COR-L47 (cell line): ENCODE measurements at regions not wholly inside any gene's neighbourhood (a gene's known extent, or its start where the extent isn't known, plus 50 kb on each side); places are given as distances from the start of the nearest gene placed in this dataset.
"Not testable (repeated sequence)": the region's sequence is repeated elsewhere in the genome, so short reads cannot be mapped to it uniquely, and the experiment has no call there.

Experiments
- DNase-seq: peaks from one replicate; lab custom pipeline; 2025; lab: John Stamatoyannopoulos, UW

DNA sequence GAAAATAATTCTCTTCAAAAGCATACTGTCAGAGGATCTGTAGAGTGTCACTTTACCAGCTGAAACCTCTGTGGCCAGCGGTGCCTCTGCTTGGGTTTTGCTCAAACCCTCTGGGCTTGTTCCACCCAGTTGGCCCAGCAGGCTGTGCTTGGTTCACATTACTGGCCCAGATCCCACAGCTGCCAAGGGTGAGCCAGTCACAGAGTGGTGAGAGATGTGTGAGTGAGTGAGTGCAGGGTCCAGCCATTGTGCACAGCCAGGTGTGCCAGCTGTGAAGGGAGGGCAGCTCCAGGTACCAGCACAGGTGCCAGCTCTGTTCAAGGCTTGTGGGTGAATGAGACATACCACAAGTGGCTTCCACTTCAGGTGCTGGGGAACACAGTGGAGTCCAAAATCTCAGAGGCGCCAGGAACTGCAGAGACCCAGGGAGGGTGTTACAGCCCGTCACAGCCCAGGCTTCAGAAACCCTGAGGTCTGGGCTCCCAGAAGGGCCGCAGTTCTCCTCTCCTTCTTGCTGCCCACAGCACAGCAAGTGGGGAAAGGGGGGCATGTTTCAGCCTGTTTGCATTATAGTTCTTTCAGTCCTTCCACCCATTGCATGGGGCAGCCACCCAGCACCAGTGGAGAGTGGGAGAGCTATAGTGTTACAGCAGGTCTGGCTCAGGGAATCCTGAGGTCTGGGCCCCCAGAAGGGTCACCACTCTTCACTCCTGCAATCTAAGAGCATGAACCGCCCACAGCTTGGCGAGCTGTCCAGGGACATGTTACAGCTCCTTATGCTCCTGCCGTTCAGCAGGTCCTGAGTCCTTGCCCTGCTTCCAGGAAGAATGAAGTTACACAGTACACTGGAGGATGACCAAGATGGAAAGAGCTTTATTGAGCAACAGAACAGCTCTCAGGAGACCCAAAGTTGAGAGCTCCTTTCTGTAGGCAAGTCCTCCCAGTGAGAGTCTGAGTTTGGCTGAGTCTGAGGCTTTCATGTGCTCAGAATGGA, 931.7 kb upstream of the SORCS1 start:
- DNase-seq = no peak

GRCh38 chr10:108090476-108091215, 926.1 kb upstream of the SORCS1 start:
- no peak for DNase-seq

- no peak for DNase-seq
These were observed 922.0 kb upstream of the SORCS1 start for GRCh38 chr10:108086502-108086901.

GRCh38 chr10:108082596-108082995, 918.1 kb upstream of the SORCS1 start:
- DNase-seq = no peak

DNA sequence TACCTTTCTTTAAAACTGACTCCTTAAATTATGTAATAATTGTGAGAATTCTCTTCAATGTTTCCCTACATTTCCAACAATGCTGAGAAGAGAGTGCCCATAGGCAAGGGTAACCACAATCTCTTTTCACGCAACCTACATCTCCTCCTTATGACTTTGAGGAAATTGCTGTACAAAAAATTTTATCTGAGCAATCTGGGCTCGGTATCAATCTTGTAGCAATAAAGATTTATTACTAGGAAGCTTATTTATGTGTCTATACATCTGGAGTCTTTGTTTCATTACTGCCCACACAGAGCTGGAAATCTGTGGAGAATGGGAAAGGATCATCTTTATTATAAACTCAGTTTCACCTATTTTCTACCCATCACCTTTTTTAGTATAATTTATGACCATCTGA, 913.8 kb upstream of the SORCS1 start:
- no peak for DNase-seq

GRCh38 chr10:108072466-108072865, 908.0 kb upstream of the SORCS1 start:
- DNase-seq = no peak

DNA sequence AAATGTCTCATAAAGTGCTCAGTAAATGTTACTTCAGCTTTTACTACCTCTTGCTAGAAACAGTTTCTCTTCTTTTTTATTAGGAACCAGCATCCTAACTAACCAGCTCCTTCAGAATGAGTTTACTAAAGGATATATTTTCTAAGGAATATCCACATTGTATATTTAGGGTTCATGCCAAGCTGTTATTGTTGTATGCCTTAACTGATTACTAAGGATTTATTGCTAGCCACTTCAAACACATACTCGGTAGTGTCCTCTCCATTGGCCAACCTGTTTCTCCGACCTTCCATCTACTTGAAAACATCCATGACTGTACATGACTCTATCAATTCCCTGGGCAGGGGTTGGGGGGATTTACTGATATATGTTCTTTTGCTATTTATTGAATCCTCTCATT, 906.3 kb upstream of the SORCS1 start:
- DNase-seq = no peak

- DNase-seq = no peak
These were observed 904.6 kb upstream of the SORCS1 start for GRCh38 chr10:108069096-108069495.

GRCh38 chr10:108064746-108065260, 900.3 kb upstream of the SORCS1 start:
- no peak for DNase-seq

- no peak for DNase-seq
These were observed 895.7 kb upstream of the SORCS1 start for GRCh38 chr10:108060246-108060645.

DNA sequence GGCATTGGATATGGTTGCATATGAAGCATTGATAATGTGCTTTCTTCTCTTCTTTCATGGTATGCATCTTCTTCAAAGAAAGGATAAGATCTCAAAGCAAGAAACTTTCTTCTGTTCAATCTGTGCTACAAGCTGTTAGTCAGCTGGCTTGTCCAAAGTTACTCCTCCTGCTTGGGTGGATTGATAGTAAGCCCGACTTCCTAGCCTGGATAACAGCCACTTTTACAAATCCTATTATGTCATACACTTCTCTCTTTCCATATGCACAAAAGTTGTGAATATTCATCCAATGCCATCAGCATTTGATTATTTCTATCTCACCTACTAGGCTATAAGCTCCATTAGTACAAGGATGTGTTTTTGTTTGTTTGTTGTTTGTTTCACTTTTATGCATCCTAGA, 891.0 kb upstream of the SORCS1 start:
- no peak for DNase-seq

DNA sequence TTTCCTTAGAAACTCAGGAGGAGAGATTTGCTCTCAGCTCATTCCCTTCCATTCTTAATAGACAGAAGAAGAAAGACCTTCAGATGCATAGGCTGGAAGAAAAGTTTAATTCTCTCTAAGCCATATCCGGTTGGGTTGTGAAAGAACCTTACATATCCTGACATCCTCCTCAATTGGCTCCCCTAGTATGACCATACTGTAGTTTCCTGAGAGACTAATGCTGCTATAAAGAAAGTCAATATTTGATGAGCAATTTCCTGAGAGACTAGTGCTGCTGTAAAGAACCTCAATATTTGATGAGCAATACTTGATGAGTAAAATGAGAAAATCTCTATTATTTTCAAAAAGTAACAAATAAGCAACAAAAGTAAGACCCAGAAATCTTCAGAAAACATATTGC, 888.5 kb upstream of the SORCS1 start:
- DNase-seq = no peak

GRCh38 chr10:108051218-108051617, 886.7 kb upstream of the SORCS1 start:
- DNase-seq = no peak

- no peak for DNase-seq
These were observed 886.1 kb upstream of the SORCS1 start for GRCh38 chr10:108050626-108051025.

DNA sequence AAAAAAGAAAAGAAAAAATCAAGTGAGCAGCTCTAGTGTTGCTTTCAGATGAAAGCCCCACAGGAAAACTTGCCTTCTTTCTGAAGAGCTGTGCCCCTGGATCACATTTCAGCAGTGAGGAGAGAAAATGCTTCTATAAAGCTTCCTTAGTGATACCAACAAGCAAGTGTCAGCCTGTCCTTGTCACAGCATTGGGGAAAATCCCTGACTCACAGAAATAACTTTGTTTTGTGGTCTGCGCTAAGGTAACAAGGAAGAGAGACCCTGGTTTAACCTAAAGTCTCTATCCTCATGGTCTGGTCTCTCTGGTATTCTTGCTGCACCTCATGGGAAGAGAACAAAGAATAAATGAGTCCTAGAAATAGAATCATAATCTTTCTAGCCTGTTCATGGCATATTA, 885.2 kb upstream of the SORCS1 start:
- no peak for DNase-seq

- DNase-seq = no peak
These were observed 884.4 kb upstream of the SORCS1 start for GRCh38 chr10:108048898-108049297.

DNA sequence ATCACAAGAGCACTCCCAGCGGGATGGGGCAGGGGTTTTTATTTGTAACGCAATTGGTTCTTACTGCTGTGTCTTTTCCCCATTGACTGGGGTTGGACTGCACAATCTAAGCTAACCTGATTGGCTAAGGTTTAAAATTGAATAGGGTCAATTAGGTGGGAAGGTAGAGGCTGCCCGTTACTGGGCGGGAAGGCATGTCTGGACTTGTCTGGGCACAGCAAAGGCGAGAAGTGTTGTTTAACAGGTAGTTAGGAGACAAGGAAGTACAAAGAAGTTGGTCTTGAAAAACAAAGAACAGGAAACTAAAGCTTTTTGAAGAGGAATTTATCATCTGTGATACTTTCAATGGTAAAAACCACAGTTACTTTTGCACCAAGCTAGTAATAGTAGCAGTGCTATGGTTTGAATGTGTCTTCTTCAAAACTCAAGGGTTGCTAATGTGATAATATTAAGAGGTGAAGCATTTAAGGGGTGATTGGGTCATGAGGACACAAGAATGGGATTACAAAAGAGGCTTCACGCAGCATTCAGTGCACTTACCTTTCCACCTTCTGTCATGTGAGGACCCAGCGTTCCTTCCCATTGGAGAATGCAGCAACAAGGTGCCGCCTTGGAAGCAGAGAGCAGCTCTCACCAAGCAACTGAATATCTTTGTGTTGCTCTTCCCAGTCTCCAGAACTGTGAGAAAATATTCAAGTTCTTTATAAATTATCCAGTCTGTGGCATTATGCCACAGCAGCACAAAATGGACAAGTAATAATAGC, 875.5 kb upstream of the SORCS1 start:
- DNase-seq = no peak

DNA sequence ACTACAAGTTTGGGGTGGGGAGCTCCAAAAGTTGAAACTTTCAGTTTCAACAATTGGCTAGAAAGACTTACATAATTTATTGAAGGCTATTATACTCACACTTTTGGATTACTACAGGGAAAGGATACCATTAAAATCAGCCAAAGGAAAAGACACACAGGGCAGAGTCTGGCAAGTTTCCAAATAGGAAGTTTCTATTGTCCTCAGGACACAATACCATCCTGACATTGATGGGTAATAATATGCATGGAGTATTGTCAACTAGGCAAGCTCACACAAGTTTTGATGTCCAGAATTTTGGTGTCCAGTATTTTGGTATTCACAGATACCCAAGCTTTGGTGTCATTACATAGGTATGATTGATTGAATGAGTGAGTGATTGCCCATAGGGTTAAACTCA, 872.6 kb upstream of the SORCS1 start:
- no peak for DNase-seq

- no peak for DNase-seq
These were observed 871.8 kb upstream of the SORCS1 start for GRCh38 chr10:108036265-108036664.

- no peak for DNase-seq
These were observed 870.3 kb upstream of the SORCS1 start for GRCh38 chr10:108034829-108035228.

- DNase-seq = not testable (repeated sequence)
These were observed 869.0 kb upstream of the SORCS1 start for GRCh38 chr10:108033518-108033917.

GRCh38 chr10:108031505-108031904, 867.0 kb upstream of the SORCS1 start:
- no peak for DNase-seq
